Stimulated activated CD8-positive, alpha-beta memory T cell treated with anti-CD3 and anti-CD28 coated beads, Interleukin-7, amount 100 ng/mL, for 1 hour (primary cell): ENCODE measurements at regions not wholly inside any gene's neighbourhood (a gene's known extent, or its start where the extent isn't known, plus 50 kb on each side); places are given as distances from the start of the nearest gene placed in this dataset.
A peak's percentile ranks its signal among the peaks of the same experiment; 100 is the strongest.
"Not testable (repeated sequence)": the region's sequence is repeated elsewhere in the genome, so short reads cannot be mapped to it uniquely, and the experiment has no call there.

ENCODE experiments used
- DNase-seq, 2 donors: peaks; one replicate each; pipeline ENCODE4 v3.0.0-alpha.2; 2020; ENCODE audit warnings: low read depth in 2 of 2

DNA sequence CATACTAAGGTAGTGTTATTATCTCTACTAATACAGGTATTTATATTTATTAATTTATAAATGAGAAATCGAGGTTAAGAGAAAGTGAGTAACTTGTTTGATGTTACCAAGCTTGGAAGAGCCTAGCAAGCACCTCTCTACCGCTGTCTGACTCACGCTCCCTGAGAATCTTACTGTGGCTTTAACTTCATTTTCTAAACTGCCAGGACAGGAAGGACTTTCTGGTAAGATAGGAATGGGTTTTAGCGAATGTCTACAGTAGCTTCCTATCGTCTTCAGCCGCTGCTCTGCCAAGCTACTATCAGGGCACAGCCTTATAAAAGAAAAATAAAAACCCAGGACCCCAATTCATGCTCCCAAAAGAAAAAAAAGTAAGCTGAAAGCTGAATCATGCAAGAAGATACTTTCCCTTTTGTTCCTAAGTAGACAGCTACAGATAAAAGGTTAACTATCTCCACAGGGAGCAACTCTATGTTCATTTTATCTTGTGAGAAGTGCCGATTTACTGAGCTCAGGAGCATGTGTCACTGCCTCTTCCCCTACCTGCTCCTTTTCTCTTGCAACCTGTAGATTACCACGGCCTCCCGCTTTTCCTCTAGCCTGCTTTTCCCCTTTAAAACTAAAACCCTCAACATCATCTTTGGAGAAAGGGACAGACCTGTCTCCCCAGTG is 60.2 kb downstream of the THNSL1 start:
- DNase-seq, result no peak

DNA sequence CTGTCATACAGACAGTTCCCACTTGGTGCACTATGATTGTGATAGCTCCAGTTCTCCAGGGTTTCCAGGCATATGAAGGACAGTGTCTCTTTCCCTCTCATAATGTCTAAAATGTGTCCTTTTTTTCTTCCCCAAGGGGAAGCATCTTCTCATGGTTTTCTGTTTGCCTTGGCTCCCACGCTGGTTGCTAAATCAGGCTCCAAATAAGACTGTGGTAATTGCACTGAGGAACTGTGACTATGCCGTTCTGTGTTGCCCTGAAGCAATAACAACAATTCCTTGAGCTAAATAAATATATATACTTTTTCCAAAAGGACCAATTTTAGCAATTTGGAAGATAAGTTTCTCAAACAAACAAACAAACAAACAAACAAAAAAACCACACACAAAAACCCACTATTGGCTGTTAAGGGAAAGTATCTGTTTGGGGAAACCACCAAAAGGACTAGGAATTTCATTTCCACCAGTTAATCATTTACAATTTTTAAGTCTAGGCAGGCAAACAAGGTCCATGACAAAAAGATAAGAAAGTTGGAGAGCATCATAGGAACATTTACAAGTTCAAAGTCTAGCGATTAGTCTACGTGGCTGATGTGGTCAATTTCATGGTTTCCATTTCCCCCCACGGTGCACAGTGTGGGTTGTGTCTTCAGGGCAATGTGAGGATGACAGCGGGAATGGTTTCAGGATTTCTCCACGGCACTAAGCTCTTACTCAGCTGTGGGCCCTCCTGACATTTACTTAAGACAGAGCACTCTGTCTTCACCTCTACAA is 62.4 kb downstream of the THNSL1 start:
- DNase-seq, result no peak

DNA sequence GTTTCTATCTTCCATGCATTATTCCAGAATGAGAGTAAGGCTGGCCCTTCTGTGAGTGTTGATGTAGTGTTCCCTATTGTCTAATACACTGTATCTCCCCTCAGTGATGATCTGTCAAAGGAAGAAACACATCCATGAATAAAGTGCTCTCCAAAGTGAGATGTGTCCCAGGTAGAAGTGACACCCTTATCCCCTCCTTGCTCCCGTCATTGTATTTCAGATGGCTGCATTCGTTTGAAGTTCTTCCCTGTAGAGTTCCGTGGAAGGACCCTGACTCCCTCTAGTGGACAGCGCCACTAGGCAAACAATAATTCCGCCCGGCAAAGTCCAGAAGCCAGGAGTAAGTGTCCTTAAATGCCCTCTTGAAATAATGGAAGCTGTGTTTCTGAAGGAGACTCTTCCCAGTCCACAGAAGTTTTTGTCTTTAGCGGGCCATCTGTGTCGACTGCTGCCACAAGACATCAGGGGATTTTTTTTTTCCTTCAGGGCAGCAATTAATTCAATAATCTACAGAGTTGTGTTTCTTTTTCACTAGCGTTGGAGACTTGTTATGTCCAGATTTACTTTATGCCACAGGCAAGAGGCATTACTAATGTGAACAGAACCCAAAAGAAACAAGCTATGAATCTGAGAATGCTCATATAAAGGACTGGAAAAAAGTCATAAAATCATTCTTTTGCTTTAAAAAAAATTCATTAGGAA is 64.6 kb downstream of the THNSL1 start:
- DNase-seq, result peak; percentile 4 to 42

DNA sequence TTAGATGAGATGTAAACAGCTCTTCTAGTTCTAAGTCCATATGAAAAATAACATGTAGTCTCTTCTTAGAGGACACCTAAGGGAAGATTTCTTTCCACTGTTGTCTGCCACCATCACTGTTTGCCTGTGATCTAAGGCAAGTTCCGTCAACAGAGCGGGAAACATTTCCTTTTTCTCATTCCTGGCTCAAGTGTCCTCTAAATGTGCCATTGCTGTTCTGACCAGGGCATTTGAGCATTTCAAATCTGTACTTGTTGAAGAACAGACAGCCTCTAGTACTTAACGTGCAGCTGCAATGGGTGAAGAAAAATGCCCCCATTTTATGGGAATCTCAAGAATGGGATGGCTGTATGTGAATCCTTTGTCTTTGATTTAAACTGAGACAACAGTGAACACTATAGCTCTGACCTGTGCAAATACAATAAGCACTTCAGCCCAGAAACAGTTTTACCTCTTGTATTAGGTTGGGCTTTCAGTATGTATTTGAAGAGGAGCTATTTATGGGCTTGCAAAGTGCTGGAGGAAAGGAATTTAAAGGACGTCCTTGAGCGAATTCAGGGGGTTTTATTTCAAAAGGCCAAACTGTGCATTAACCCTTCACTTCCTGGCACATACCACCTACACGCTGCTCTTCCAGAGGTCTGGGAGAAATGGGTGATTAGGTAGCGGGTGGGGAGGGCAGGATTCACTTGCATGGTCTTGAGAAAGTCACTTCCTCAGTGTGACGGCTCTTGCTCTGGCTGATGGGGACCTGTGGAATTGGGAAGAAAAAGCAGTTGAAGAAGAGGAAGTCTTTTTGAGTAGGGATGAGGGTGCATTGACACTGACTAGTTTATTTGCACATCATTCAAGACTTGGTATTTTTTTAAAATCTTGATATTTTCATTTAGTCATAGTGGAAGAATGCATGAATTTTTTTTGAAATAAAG is 66.1 kb downstream of the THNSL1 start:
- no peak for DNase-seq

DNA sequence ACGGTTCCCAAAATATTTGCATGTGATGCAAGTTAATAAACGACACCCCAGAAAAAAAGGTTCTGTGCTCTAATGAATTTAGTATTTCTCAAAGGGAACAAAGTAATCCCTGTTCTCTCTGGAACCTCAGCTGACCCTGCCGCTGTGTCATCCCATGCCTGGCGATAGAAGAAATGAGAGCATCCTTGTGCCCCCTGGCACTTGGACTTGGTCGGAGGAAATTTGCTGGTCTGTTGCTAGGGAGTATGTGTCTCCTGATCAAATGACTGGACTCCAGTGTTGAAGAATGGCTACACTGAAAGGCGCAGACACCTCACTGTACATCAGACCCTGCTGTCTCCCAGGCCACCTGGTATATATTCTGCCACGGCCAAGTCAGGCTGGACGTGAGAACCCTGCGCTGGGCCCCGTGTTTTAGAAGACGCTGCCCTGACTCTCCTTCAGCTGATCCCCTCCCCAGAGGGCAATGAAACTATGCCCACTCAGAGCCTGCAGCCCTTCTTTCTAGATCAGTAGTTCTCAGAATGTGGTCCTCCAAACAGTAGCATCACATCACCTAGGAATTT is 67.2 kb downstream of the THNSL1 start:
- DNase-seq, result no peak

DNA sequence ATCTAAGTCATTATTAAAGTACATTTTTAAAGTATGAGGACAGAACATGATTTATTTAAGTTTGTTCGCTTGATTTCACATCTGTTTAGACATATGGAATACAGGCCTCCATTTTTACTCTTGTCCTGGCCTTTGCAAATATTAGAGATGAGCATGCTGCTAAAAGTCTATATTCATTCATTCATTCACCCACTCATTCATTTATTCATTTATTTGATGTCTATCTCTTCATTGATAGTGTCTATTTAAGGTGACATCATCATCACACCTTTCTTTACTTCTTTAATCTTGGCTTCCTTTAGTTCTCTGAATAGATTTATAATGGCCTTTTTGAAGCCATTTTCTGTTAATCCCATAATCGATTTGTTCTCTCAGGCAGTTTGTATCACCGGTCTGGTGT is 68.0 kb downstream of the THNSL1 start:
- DNase-seq, result no peak

DNA sequence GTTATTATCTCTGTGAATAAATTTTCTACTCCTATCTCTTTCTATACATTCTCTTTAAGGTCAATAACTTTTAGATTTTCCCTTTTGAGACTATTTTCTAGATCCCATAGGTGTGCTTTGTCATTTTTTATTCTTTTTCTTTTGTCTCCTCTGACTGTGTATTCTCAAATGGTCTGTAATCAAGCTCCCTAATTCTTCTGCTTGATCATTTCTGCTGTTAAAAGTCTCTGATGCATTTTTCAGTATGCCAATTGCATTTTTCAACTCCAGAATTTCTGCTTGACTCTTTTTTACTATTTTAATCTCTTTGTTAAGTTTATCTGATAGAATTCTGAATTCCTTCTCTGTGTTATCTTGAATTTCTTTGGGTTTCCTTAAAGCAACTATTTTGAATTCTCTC is 78.2 kb downstream of the THNSL1 start:
- DNase-seq, result no peak

DNA sequence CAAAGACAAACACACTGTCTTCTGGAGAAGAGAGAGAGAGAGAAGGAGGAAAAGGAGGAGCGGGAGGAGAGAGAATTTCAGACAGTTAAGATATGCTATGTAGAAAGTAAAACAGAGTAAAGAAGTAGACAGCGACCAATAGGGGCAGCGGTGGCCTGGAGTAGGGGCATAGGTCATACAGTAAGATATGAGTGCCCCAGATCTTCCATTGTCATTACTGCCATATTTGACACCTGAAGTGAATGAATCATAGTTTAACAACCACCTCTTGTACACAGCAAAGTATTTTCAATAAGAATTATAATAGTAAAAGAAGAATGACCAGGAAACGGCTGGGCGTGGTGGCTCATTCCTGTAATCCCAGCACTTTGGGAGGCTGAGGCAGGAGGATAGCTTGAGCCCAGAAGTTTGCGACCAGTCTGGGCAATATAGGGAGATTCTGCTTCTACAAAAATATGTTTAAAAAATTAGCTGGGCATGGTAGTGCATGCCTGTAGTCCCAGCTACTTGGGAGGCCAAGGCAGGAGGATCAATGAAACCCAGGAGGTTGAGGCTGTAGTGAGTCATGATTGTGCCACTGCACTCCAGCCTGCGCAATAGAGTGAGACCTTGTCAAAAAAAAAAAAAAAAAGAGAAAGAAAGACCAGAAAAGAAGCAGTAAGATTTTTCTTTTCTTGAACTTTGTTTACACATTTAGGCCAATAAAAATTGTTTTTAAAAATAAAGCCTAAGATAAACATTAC is 77.0 kb upstream of the GPR158 start:
- DNase-seq, result no peak

DNA sequence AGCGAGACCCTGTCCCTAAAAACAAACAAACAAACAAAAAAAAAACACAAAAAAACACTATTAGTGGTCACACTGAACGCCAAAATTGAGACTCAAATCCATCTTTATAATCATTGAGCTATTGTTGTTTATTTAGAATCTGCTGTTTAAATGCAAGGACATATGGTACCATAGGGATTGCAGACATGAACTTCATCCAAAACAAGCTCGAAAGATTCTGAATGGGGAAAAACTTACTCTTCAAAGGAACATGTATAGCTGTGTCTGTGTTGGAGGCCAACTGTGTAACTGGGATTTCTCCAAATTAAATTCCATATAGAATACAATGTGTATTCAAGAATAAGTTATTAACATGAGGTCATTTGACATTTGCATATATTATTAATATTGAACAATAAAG is 74.7 kb upstream of the GPR158 start:
- no peak for DNase-seq

DNA sequence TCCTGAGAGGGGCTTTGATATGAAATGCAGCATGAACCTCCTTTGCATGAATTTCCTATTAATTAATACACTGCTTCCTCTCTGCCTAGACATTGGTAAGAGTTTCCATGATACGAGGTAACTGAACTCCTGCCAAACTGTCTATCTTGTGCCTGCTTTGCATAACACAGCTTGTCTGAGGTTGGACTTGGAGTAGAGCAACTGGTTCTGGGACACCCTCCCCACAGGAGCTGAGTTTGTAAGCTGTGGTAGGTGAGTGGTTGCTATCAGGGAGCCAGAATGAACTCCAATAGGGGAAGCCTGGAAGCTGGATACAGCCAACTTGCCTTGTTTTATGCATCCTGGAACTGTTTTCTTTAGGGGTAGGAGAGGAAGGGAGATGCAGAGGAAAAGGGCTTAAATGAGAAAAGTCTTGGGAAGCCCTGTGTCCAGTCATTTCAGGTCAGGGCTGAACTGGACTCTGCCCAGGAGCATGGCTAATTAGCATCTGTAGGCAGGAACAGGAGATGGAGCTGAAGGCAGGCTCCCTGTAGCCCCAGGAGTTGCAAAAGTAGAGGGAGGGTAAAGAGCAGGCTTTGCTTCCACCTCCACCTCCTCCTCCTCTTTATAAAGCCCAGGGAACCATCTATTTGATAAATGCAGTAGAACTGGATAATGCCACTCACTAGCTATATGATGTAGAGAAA is 73.2 kb upstream of the GPR158 start:
- DNase-seq, result no peak

DNA sequence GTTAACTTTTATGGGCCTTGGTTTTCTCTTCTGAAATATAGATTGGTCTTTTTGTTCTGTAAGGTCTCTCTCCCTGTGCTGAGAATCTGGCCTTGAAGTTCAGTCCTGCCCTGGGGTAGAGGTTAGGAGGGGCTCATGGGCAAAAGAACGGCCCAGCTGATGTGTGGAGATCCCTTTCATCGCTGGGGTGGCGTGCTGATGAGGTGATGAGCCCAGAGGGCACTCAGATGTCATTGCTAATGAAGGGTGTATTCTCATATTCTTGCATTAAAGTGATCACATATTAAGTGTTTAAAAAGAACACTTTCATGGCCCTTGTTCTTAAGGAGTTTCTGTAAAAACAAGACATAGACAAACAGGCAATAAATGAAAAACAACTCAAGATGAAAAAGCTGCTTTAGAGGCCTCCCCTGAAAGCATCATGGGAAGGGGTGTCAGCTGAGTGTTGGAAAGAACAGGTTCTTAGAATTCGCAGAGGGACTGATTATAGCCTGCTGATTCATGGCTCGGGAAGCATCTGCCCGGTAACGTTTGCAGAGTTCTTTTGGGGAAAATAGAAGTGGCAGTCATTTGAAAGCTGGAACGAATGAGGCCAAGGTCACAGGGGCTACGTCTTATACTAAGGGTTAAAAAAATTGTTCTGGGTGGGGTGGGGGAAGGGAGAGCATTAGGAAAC is 72.5 kb upstream of the GPR158 start:
- DNase-seq, result no peak

DNA sequence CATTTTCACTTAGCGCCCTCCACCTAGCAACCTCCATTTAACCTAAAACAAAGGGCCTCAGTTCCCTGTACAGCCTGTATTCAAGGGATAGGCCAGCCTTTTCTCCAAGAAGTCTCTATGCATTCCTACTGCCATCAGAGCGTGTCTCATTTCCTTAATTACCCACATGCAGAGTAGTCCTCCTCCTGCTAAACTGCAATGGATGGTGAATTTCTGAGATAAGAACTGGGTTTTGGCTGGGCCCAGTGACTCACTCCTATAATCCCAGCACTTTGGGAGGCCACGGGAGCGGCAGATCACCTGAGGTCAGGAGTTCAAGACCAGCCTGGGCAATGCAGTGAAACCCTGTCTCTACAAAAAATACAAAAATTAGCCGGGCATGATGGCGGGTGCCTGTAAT is 71.1 kb upstream of the GPR158 start:
- no peak for DNase-seq

DNA sequence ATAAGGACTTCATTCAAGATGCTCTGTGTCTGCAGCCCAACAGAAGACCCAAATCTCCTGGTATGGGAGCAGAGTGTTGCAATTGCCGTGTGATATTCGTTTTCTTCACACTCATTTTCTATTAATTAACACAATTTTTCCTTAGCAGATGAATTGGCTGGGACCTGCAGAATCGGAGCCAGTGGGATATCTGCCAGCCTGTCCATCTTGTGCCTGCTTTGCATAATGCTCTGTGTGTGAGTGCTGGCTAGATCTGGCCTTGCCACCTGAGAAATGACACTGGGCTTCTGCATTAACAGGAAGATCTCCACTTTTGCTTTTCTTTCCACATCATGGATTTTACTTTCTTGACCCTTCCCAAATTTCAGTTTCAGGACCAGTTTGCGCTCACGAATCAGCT is 70.4 kb upstream of the GPR158 start:
- no peak for DNase-seq

DNA sequence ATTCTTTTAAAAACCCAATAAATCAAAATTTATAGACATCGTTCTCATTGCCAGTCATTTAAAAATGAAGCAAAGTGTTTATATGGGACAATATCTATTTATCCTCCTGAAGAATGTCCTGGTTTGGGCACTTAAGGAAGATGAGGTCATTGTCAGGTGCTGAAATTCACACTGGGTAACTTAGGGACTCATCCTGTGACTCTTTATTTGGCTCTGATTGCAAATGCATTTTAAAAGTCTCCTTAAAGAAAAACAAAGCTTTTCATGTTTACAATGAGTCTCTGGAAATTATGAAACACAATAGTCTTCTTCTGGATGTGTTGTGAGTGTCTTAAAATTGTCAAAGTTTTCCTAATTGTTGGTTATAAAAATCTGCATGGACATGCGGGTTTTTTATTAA is 69.5 kb upstream of the GPR158 start:
- DNase-seq, result no peak

DNA sequence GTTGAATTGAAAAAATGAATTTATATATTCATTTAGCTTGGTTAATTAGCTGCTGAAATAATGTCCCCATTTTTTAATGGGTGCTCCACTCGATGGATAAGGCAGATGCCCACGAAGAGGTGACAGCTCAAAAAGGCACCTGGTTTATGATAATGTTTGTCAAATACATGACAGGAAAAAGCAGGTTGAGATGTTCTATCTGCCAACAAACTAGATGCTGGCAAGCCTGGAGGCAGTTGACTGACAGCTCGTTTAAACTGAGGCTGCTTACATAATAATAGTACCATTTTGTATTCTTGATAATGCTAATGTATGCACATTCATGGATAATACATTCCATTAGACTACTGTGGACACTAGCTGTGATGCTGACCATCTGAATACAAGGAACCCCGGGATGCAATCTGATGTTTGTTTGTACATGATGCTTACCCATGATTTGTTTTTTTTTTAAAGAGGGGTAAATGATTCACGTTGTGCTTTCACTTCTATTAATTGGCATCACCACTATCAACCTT is 69.0 kb upstream of the GPR158 start:
- DNase-seq, result no peak

DNA sequence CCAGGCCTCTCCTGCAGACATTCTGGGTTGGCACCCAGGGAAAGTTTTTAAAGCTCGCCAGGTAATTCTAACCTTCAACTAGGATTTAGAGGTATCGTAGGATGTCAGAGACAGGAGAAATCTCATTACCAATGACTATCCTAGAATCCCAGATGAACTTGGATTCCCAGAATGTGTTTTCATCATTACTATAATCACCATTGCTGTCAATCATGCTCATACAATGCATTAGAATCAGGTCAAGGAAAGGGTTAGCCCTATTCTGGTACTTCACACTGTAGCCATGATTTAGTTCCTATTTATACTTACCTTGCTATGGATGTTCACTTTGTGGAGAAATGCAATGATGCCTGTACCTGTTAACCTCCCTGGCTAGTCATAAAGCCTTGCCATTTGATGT is 67.0 kb upstream of the GPR158 start:
- no peak for DNase-seq

DNA sequence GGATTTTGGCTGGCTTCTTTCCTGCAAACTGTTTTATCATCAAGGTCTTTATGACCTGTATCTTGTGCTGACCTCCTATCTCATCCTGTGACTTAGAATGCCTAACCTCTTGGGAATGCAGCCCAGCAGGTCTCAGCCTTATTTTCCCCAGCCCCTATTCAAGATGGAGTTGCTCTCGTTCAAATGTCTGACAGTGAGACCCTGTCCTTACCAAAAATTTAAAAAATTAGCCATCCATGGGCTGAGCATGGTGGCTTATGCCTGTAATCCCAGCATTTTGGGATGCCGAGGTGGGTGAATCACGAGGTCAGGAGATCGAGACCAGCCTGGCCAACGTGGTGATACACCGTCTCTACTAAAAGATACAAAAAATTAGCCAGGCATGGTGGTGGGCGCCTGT is 64.9 kb upstream of the GPR158 start:
- DNase-seq, result not testable (repeated sequence)

DNA sequence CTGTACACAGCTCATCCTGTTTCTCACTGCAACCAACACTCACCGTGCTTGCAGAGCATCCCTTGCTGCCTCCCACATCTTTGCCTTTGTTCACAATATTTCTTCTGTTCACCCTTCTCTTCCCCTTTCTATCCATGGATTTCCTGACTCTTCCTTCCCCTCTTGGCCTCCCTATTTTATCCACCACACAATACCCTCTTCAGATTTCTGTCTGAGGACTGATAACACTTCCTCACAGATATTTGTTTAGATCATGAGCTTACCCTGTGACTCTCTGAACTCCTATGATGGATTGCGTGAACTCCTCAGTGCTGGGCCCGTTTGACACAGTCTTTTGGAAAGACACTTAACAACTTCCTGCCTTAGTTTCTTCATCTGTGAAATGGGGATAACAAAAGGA is 62.8 kb upstream of the GPR158 start:
- no peak for DNase-seq
